Right lobe of liver (tissue), 4 donors: ENCODE measurements at regions not wholly inside any gene's neighbourhood (a gene's known extent, or its start where the extent isn't known, plus 50 kb on each side); places are given as distances from the start of the nearest gene placed in this dataset.
"Not testable (repeated sequence)": the region's sequence is repeated elsewhere in the genome, so short reads cannot be mapped to it uniquely, and the experiment has no call there.

Experiments
- CTCF ChIP-seq, 4 donors: fragments of 200-600 bp in 3 of 4; fragments of 450-650 bp in 1 of 4; IDR thresholded peaks; one replicate each; pipeline versions ENCODE4 v1.5.1 to v1.8.0; 2016 to 2022; ENCODE audit warnings: antibody characterized with exemption in 4 of 4, mild to moderate bottlenecking in 2 of 4
- POLR2A ChIP-seq: fragments of 450-650 bp; IDR thresholded peaks from one replicate; pipeline ENCODE4 v1.6.1; 2017; ENCODE audit warnings: antibody characterized with exemption, mild to moderate bottlenecking
- donor health status: DM: no; HTN: no; CAD: no.
- donor health status: DM: no; HTN: no; CAD: no.
- donor health status: DM: no; HTN: yes; CAD: no.

- not testable (repeated sequence) for TF ChIP-seq CTCF (IDR thresholded peaks at IDR 0.05); POLR2A
These were observed 92.9 kb upstream of the METTL14 start for GRCh38 chr4:118592289-118592688.
